Spleen (tissue), 7 donors: ENCODE measurements at regions not wholly inside any gene's neighbourhood (a gene's known extent, or its start where the extent isn't known, plus 50 kb on each side); places are given as distances from the start of the nearest gene placed in this dataset.

ENCODE experiments used
- POLR2A ChIP-seq, 3 donors: fragments of 450-650 bp; IDR thresholded peaks; one replicate each; pipeline ENCODE4 v1.5.1; 2017; ENCODE audit warnings: antibody characterized with exemption in 3 of 3, mild to moderate bottlenecking in 1 of 3
- POLR2AphosphoS5 ChIP-seq, 3 donors: sonication (generic); formaldehyde crosslinking; IDR thresholded peaks; one replicate each; pipeline ENCODE4 v1.5.1; 2017; ENCODE audit warnings: antibody characterized with exemption in 3 of 3
- TF ChIP-seq, protein P1 (sequence below), 11 experiments: fragments of 200-600 bp in 7 of 11; fragments of 450-650 bp in 4 of 11; sonication (generic) in 4 of 11; IDR thresholded peaks in 8 of 11; conservative IDR thresholded peaks in 3 of 11; 1 replicate in 7 of 11; 2 replicates in 4 of 11; pipeline versions ENCODE4 v1.4.0 to v1.8.0; 2016 to 2021; ENCODE audit warnings: antibody characterized with exemption in 11 of 11, inconsistent platforms in 4 of 11, mild to moderate bottlenecking in 1 of 11
- donor health status: DM: no; HTN: no; CAD: no; lungs with moderate emphysema.
- donor health status: DM: no; HTN: no; CAD: no.
- donor health status: DM: no; HTN: no; CAD: no.

DNA sequence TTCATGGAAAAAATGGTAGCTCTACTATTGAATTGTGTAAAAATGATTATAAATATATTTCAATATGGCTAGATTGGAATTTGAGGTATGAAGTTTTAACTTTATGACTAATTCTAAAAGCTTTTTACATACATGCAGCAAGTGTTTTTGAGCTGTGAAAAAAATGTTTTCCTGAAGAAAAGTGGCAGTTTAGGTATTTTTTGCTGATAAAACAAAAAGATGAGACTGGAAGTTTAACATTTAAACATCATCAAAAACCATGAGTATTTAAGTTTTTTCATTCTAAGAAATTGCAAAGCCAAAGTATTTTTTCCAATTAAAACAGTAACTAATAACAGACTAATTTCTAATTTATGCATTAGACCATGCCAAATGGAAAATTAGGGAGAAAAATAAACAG lies 751.1 kb downstream of the FGF9 start:
- TF ChIP-seq, protein P1, sequence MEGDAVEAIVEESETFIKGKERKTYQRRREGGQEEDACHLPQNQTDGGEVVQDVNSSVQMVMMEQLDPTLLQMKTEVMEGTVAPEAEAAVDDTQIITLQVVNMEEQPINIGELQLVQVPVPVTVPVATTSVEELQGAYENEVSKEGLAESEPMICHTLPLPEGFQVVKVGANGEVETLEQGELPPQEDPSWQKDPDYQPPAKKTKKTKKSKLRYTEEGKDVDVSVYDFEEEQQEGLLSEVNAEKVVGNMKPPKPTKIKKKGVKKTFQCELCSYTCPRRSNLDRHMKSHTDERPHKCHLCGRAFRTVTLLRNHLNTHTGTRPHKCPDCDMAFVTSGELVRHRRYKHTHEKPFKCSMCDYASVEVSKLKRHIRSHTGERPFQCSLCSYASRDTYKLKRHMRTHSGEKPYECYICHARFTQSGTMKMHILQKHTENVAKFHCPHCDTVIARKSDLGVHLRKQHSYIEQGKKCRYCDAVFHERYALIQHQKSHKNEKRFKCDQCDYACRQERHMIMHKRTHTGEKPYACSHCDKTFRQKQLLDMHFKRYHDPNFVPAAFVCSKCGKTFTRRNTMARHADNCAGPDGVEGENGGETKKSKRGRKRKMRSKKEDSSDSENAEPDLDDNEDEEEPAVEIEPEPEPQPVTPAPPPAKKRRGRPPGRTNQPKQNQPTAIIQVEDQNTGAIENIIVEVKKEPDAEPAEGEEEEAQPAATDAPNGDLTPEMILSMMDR (IDR thresholded peaks at IDR 0.05 in 8 of 11, conservative IDR thresholded peaks at IDR 0.05 in 3 of 11) = no peak
- TF ChIP-seq POLR2A (IDR thresholded peaks at IDR 0.05) = no peak
- TF ChIP-seq POLR2AphosphoS5 (IDR thresholded peaks at IDR 0.05) = no peak
